Epithelial cell of prostate (primary cell): ENCODE measurements at regions not wholly inside any gene's neighbourhood (a gene's known extent, or its start where the extent isn't known, plus 50 kb on each side); places are given as distances from the start of the nearest gene placed in this dataset.
A peak's percentile ranks its signal among the peaks of the same experiment; 100 is the strongest.

Source experiments
- DNase-seq: peaks from one replicate; pipeline ENCODE4 v3.0.0-alpha.2; 2011; ENCODE audit warnings: low read depth, low spot score
- H3K27ac ChIP-seq: fragments of 450-650 bp; 2 replicates; pipeline ENCODE4 v1.5.1; 2017; ENCODE audit warnings: mild to moderate bottlenecking

GRCh38 chr11:69377029-69377952 is 83.3 kb downstream of the MYEOV start:
- H3K27ac ChIP-seq = peak overlapping the region; percentile 32
- DNase-seq = peak; percentile 70

GRCh38 chr11:69377953-69378302 is 84.0 kb downstream of the MYEOV start:
- peak overlapping the region; percentile 32 for H3K27ac ChIP-seq
- no peak for DNase-seq

- no peak for DNase-seq
- no peak overlapping the region for H3K27ac ChIP-seq
Measured at GRCh38 chr11:69378303-69379141, 84.6 kb downstream of the MYEOV start.

- no peak overlapping the region for H3K27ac ChIP-seq
Measured at GRCh38 chr11:69380451-69380901, 86.5 kb downstream of the MYEOV start.

GRCh38 chr11:69380921-69381581 is 87.1 kb downstream of the MYEOV start:
- no peak for DNase-seq
- H3K27ac ChIP-seq = no peak overlapping the region

More at GRCh38 chr11:69380451-69380901, 86.5 kb downstream of the MYEOV start:
- no peak for DNase-seq

- H3K27ac ChIP-seq = no peak overlapping the region
- no peak for DNase-seq
Measured at GRCh38 chr11:69381681-69382130, 87.8 kb downstream of the MYEOV start.

- no peak for DNase-seq
Measured at GRCh38 chr11:69382131-69383128, 88.5 kb downstream of the MYEOV start.

GRCh38 chr11:69383372-69384250 is 89.7 kb downstream of the MYEOV start:
- H3K27ac ChIP-seq = no peak overlapping the region
- DNase-seq = no peak

More at GRCh38 chr11:69382131-69383128, 88.5 kb downstream of the MYEOV start:
- no peak overlapping the region for H3K27ac ChIP-seq

- no peak for DNase-seq
- no peak overlapping the region for H3K27ac ChIP-seq
Measured at GRCh38 chr11:69384251-69385143, 90.5 kb downstream of the MYEOV start.

GRCh38 chr11:69385144-69385820 is 91.3 kb downstream of the MYEOV start:
- no peak overlapping the region for H3K27ac ChIP-seq
- DNase-seq = no peak

- H3K27ac ChIP-seq = no peak overlapping the region
- no peak for DNase-seq
Measured at GRCh38 chr11:69385832-69386427, 92.0 kb downstream of the MYEOV start.

GRCh38 chr11:69386594-69387408 is 92.8 kb downstream of the MYEOV start:
- DNase-seq = no peak
- no peak overlapping the region for H3K27ac ChIP-seq

GRCh38 chr11:69387409-69387885 is 93.5 kb downstream of the MYEOV start:
- DNase-seq = no peak

GRCh38 chr11:69388210-69388609 is 93.3 kb upstream of the LINC01488 start:
- no peak for DNase-seq
- peak overlapping the region; percentile 46 for H3K27ac ChIP-seq

More at GRCh38 chr11:69387409-69387885, 93.5 kb downstream of the MYEOV start:
- H3K27ac ChIP-seq = peak overlapping the region; percentile 46

GRCh38 chr11:69388661-69389060 is 92.8 kb upstream of the LINC01488 start:
- DNase-seq = peak; percentile 74

More at GRCh38 chr11:69388661-69389060, 92.8 kb upstream of the LINC01488 start:
- peak overlapping the region; percentile 46 for H3K27ac ChIP-seq
